ENCODE measurements at regions not wholly inside any gene's neighbourhood (a gene's known extent, or its start where the extent isn't known, plus 50 kb on each side); places are given as distances from the start of the nearest gene placed in this dataset.
"Not testable (repeated sequence)": the region's sequence is repeated elsewhere in the genome, so short reads cannot be mapped to it uniquely, and the experiment has no call there.

- Histone ChIP-seq H3K4me1 (no peaks in the 10 kb centered on the region), H3K36me3 (no peaks in the 10 kb centered on the region), H3K27ac (no peak overlapping the region), H3K27me3 (no peaks in the 10 kb centered on the region), H3K4me3 (no peak overlapping the region), H3K9me3 (peaks cover 0 to 21% (median 0%) of the 10 kb centered on the region in 4 donors)
- no peak for TF ChIP-seq POLR2A (IDR thresholded peaks at IDR 0.05)
- 89 to 91% methylated on average over 1 of the region's 1 CpG for WGBS, 2 donors
- no peak for DNase-seq (ENCODE audit: low spot score in 2 of 2)
Observed at GRCh38 chr10:23768281-23768680, 329.4 kb downstream of the OTUD1 start.

- Histone ChIP-seq H3K27me3 (no peaks in the 10 kb centered on the region), H3K4me3 (no peak overlapping the region), H3K27ac (no peak overlapping the region), H3K36me3 (no peaks in the 10 kb centered on the region), H3K9me3 (no peaks in the 10 kb centered on the region), H3K4me1 (no peaks in the 10 kb centered on the region)
- WGBS, 2 donors, result 23 to 26% methylated on average over 2 of the region's 2 CpGs
- DNase-seq (ENCODE audit: low spot score in 2 of 2), result no peak
- TF ChIP-seq EP300 (IDR thresholded peaks at IDR 0.05) (no peak), CTCF (IDR thresholded peaks at IDR 0.05) (no peak), POLR2A (IDR thresholded peaks at IDR 0.05) (no peak)
Observed at GRCh38 chr10:23777153-23777552, 338.3 kb downstream of the OTUD1 start.

- no peaks in the 10 kb centered on the region for H3K4me1 ChIP-seq
- H3K9me3 ChIP-seq, result no peaks in the 10 kb centered on the region
- no peaks in the 10 kb centered on the region for H3K36me3 ChIP-seq
- H3K27me3 ChIP-seq, result no peaks in the 10 kb centered on the region
- 70 to 71% methylated on average over 4 of the region's 4 CpGs for WGBS, 2 donors
- no peak overlapping the region for H3K27ac ChIP-seq
- no peak for DNase-seq (ENCODE audit: low spot score in 2 of 2)
- no peak for TF ChIP-seq CTCF (IDR thresholded peaks at IDR 0.05)
- no peak for TF ChIP-seq EP300 (IDR thresholded peaks at IDR 0.05)
- TF ChIP-seq POLR2A (IDR thresholded peaks at IDR 0.05), result no peak
- H3K4me3 ChIP-seq, result no peak overlapping the region
Observed at GRCh38 chr10:23779301-23779700, 340.4 kb downstream of the OTUD1 start.

GRCh38 chr10:23780331-23780730 lies 341.5 kb downstream of the OTUD1 start:
- Histone ChIP-seq H3K36me3 (no peaks in the 10 kb centered on the region), H3K27ac (no peak overlapping the region), H3K4me3 (no peak overlapping the region), H3K9me3 (no peaks in the 10 kb centered on the region), H3K4me1 (no peaks in the 10 kb centered on the region), H3K27me3 (no peaks in the 10 kb centered on the region)
- no peak for DNase-seq (ENCODE audit: low spot score in 2 of 2)
- no peak for TF ChIP-seq POLR2A (IDR thresholded peaks at IDR 0.05)
- no peak for TF ChIP-seq CTCF (IDR thresholded peaks at IDR 0.05)
- TF ChIP-seq EP300 (IDR thresholded peaks at IDR 0.05), result no peak
- 73 to 80% methylated on average over 1 of the region's 1 CpG for WGBS, 2 donors

- Histone ChIP-seq H3K4me3 (no peak overlapping the region), H3K27ac (no peak overlapping the region), H3K36me3 (no peaks in the 10 kb centered on the region), H3K27me3 (no peaks in the 10 kb centered on the region), H3K4me1 (no peaks in the 10 kb centered on the region), H3K9me3 (no peaks in the 10 kb centered on the region)
- 83 to 95% methylated on average over 1 of the region's 1 CpG for whole genome bisulfite sequencing, 2 donors
- no peak for TF ChIP-seq EP300 (IDR thresholded peaks at IDR 0.05)
- TF ChIP-seq CTCF (IDR thresholded peaks at IDR 0.05), result no peak
- no peak for TF ChIP-seq POLR2A (IDR thresholded peaks at IDR 0.05)
- DNase-seq (ENCODE audit: low spot score in 2 of 2), result no peak
Observed at GRCh38 chr10:23786594-23786993, 347.7 kb downstream of the OTUD1 start.

GRCh38 chr10:23793577-23793976 lies 354.7 kb downstream of the OTUD1 start:
- H3K27me3 ChIP-seq, result no peaks in the 10 kb centered on the region
- H3K27ac ChIP-seq, result no peak overlapping the region
- H3K9me3 ChIP-seq, result no peaks in the 10 kb centered on the region
- no peak for TF ChIP-seq CTCF (IDR thresholded peaks at IDR 0.05)
- TF ChIP-seq POLR2A (IDR thresholded peaks at IDR 0.05), result no peak
- TF ChIP-seq EP300 (IDR thresholded peaks at IDR 0.05), result no peak
- H3K4me3 ChIP-seq, result no peak overlapping the region
- no peak for DNase-seq (ENCODE audit: low spot score in 2 of 2)
- 56 to 69% methylated on average over 4 of the region's 4 CpGs for WGBS, 2 donors
- no peaks in the 10 kb centered on the region for H3K36me3 ChIP-seq
- H3K4me1 ChIP-seq, result no peaks in the 10 kb centered on the region

- not testable (repeated sequence) for DNase-seq (ENCODE audit: low spot score in 2 of 2); H3K27ac ChIP-seq; H3K27me3 ChIP-seq; H3K9me3 ChIP-seq; H3K4me3 ChIP-seq; H3K36me3 ChIP-seq; H3K4me1 ChIP-seq
- WGBS, 2 donors, result 68 to 88% methylated on average over 4 of the region's 4 CpGs
Observed at GRCh38 chr10:23797452-23797851, 358.6 kb downstream of the OTUD1 start.

Measured in tibial nerve (tissue), 4 donors.